HEK293 (cell line): ENCODE measurements at regions not wholly inside any gene's neighbourhood (a gene's known extent, or its start where the extent isn't known, plus 50 kb on each side); places are given as distances from the start of the nearest gene placed in this dataset.

Source experiments
- CTCF ChIA-PET: fragments of 350-600 bp; formaldehyde crosslinking; extraction: SDS; loops from one replicate; lab custom pipeline; 2021; ENCODE audit warnings: antibody characterized with exemption; lab: Yijun Ruan, JAX
- POLR2A ChIA-PET: fragments of 300-600 bp; formaldehyde crosslinking; extraction: SDS; loops from one replicate; lab custom pipeline; 2020; ENCODE audit warnings: antibody characterized with exemption, inconsistent platforms; lab: Yijun Ruan, JAX
- H3K27ac ChIP-seq: fragments of 200-500 bp; sonication (Bioruptor generic); 2 replicates; pipeline ENCODE4 v1.5.1; 2014; ENCODE audit warnings: low read depth, low read length, control low read depth, inconsistent platforms; ENCODE audit errors: extremely low read depth
- H3K36me3 ChIP-seq, 2 experiments: fragments of 200-500 bp in 1 of 2; sonication (Bioruptor generic) in 1 of 2; 1 replicate in 1 of 2; 2 replicates in 1 of 2; pipeline ENCODE4 v1.5.1; 2014 to 2017; ENCODE audit warnings: inconsistent platforms in 2 of 2, low read length in 2 of 2; ENCODE audit not compliant: control insufficient read depth in 2 of 2, insufficient read depth in 1 of 2
- H3K4me1 ChIP-seq: fragments of 200-500 bp; sonication (Bioruptor generic); 2 replicates; pipeline ENCODE4 v1.5.1; 2014; ENCODE audit warnings: mild to moderate bottlenecking, low read length, inconsistent platforms; ENCODE audit not compliant: control insufficient read depth, insufficient read depth
- H3K4me3 ChIP-seq: 2 replicates; pipeline ENCODE4 v1.5.1; 2011; ENCODE audit warnings: low read depth, mild to moderate bottlenecking, control low read depth, low read length, moderate library complexity
- H3K9me3 ChIP-seq: fragments of 200-500 bp; sonication (Bioruptor generic); 2 replicates; pipeline ENCODE4 v1.5.1; 2014; ENCODE audit warnings: low read depth, low read length, inconsistent platforms; ENCODE audit not compliant: control insufficient read depth, insufficient read depth
- GFI1B ChIP-seq: fragments of 450-650 bp; formaldehyde crosslinking; IDR thresholded peaks from 2 replicates; pipeline ENCODE4 v1.5.1; 2016; ENCODE audit warnings: missing biosample characterization, missing genetic modification characterization
- GLIS1 ChIP-seq: fragments of 450-650 bp; formaldehyde crosslinking; IDR thresholded peaks from 2 replicates; pipeline ENCODE4 v1.5.1; 2016; ENCODE audit warnings: missing biosample characterization, missing genetic modification characterization
- HIC1 ChIP-seq: fragments of 450-650 bp; formaldehyde crosslinking; IDR thresholded peaks from 2 replicates; pipeline ENCODE4 v1.5.1; 2016; ENCODE audit warnings: missing biosample characterization, missing genetic modification characterization
- KLF9 ChIP-seq: fragments of 450-650 bp; formaldehyde crosslinking; IDR thresholded peaks from 2 replicates; pipeline ENCODE4 v1.5.1; 2016; ENCODE audit warnings: missing biosample characterization, missing genetic modification characterization, low read depth
- MZF1 ChIP-seq: fragments of 450-650 bp; formaldehyde crosslinking; IDR thresholded peaks from 2 replicates; pipeline ENCODE4 v1.5.1; 2017; ENCODE audit warnings: missing biosample characterization, missing genetic modification characterization, borderline replicate concordance
- OVOL3 ChIP-seq: fragments of 450-650 bp; formaldehyde crosslinking; IDR thresholded peaks from 2 replicates; pipeline ENCODE4 v1.5.1; 2016; ENCODE audit warnings: missing biosample characterization, missing genetic modification characterization
- PBX3 ChIP-seq: sonication (generic); formaldehyde crosslinking; IDR thresholded peaks from 2 replicates; pipeline ENCODE4 v1.8.1; 2022; ENCODE audit warnings: mild to moderate bottlenecking, moderate library complexity, missing genetic modification reagents
- SCRT1 ChIP-seq: fragments of 450-650 bp; formaldehyde crosslinking; IDR thresholded peaks from 2 replicates; pipeline ENCODE4 v1.5.1; 2016; ENCODE audit warnings: missing biosample characterization, missing genetic modification characterization, borderline replicate concordance
- SCRT2 ChIP-seq: fragments of 450-650 bp; formaldehyde crosslinking; IDR thresholded peaks from 2 replicates; pipeline ENCODE4 v1.5.1; 2016; ENCODE audit warnings: missing biosample characterization, missing genetic modification characterization
- ZBTB17 ChIP-seq: fragments of 450-650 bp; formaldehyde crosslinking; IDR thresholded peaks from 2 replicates; pipeline ENCODE4 v1.5.1; 2016; ENCODE audit warnings: missing biosample characterization, missing genetic modification characterization
- ZBTB21 ChIP-seq: fragments of 450-650 bp; formaldehyde crosslinking; IDR thresholded peaks from 2 replicates; pipeline ENCODE4 v1.5.1; 2017; ENCODE audit warnings: missing biosample characterization, missing genetic modification characterization
- ZNF157 ChIP-seq: fragments of 450-650 bp; formaldehyde crosslinking; IDR thresholded peaks from 2 replicates; pipeline ENCODE4 v1.5.1; 2016; ENCODE audit warnings: missing biosample characterization, missing genetic modification characterization
- ZNF174 ChIP-seq: fragments of 450-650 bp; formaldehyde crosslinking; IDR thresholded peaks from 2 replicates; pipeline ENCODE4 v1.5.0; 2017; ENCODE audit warnings: missing biosample characterization, mild to moderate bottlenecking, missing genetic modification characterization
- ZNF274 ChIP-seq, 2 experiments: fragments of 200-500 bp in 1 of 2; fragments of 450-650 bp in 1 of 2; sonication (Bioruptor generic) in 1 of 2; formaldehyde crosslinking in 1 of 2; IDR thresholded peaks; 2 replicates each; pipeline versions ENCODE4 v1.5.1 to v1.6.1; 2014 to 2016; ENCODE audit warnings: borderline replicate concordance in 1 of 2, inconsistent platforms in 1 of 2, low read length in 1 of 2, missing biosample characterization in 1 of 2, missing genetic modification characterization in 1 of 2
- ZNF391 ChIP-seq: fragments of 450-650 bp; formaldehyde crosslinking; IDR thresholded peaks from 2 replicates; pipeline ENCODE4 v1.5.1; 2016; ENCODE audit warnings: low read depth, missing biosample characterization, missing genetic modification characterization, borderline replicate concordance
- ZNF571 ChIP-seq: fragments of 450-650 bp; formaldehyde crosslinking; IDR thresholded peaks from 2 replicates; pipeline ENCODE4 v1.5.0; 2017; ENCODE audit warnings: missing biosample characterization, missing genetic modification characterization
- ZNF626 ChIP-seq: fragments of 450-650 bp; sonication (Bioruptor Pico); formaldehyde crosslinking; IDR thresholded peaks from 2 replicates; pipeline ENCODE4 v1.5.1; 2018; ENCODE audit warnings: missing biosample characterization, missing genetic modification characterization, inconsistent platforms
- ZNF677 ChIP-seq: fragments of 450-650 bp; IDR thresholded peaks from 2 replicates; pipeline ENCODE4 v1.5.0; 2018; ENCODE audit warnings: missing biosample characterization, mild to moderate bottlenecking, missing genetic modification characterization, moderate library complexity
- ZNF747 ChIP-seq: fragments of 450-650 bp; formaldehyde crosslinking; IDR thresholded peaks from 2 replicates; pipeline ENCODE4 v1.5.1; 2016; ENCODE audit warnings: missing biosample characterization, missing genetic modification characterization
- ZNF777 ChIP-seq: fragments of 450-650 bp; formaldehyde crosslinking; IDR thresholded peaks from 2 replicates; pipeline ENCODE4 v1.5.1; 2017; ENCODE audit warnings: missing biosample characterization, missing genetic modification characterization, borderline replicate concordance
- ZSCAN18 ChIP-seq: fragments of 450-650 bp; formaldehyde crosslinking; IDR thresholded peaks from 2 replicates; pipeline ENCODE4 v1.5.1; 2016; ENCODE audit warnings: missing biosample characterization, missing genetic modification characterization
- ZXDB ChIP-seq: fragments of 450-650 bp; formaldehyde crosslinking; IDR thresholded peaks from 2 replicates; pipeline ENCODE4 v1.5.1; 2016; ENCODE audit warnings: missing biosample characterization, missing genetic modification characterization
- TF ChIP-seq, protein P1 (sequence below): fragments of 450-650 bp; formaldehyde crosslinking; IDR thresholded peaks from 2 replicates; pipeline ENCODE4 v1.5.1; 2016; ENCODE audit warnings: missing biosample characterization, missing genetic modification characterization
- TF ChIP-seq, protein P2 (sequence below): fragments of 450-650 bp; formaldehyde crosslinking; IDR thresholded peaks from 2 replicates; pipeline ENCODE4 v1.5.1; 2016; ENCODE audit warnings: missing biosample characterization, missing genetic modification characterization
- TF ChIP-seq, protein P3 (sequence below): fragments of 450-650 bp; formaldehyde crosslinking; IDR thresholded peaks from 2 replicates; pipeline ENCODE4 v1.5.1; 2016; ENCODE audit warnings: missing biosample characterization, missing genetic modification characterization

DNA sequence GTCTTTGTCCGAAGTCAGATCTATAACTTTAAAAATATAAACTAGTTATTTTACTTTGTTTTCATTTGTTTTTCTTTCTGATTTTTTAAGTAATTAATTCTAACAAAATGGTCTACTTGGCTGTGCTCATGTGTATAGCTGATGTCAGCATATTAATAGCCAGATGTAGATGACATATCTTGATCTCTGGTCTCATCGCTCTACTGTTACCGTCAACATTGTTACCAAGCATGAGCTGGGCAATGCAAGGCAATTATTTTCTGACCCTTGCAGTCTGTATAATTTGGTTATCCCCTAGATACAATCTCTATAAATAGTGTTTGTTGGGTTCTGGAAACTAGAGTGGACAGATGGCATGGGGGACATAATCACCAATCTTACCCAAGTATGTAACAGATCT is 151.6 kb upstream of the PTPRK start:
- H3K4me3 ChIP-seq: no peak overlapping the region
- POLR2A ChIA-PET: interaction anchor here (0.6 kb wide), 1 partner anchor 496 kb away, joined by 4 read pairs; no protein-coding TSS in a partner anchor
- TF ChIP-seq ZBTB17 (tag by site-specific recombination): no peak
- no peak for TF ChIP-seq ZXDB (tag by site-specific recombination)
- TF ChIP-seq SCRT1 (tag by site-specific recombination): no peak
- no peak for TF ChIP-seq ZNF747 (tag by site-specific recombination)
- TF ChIP-seq OVOL3: no peak
- TF ChIP-seq HIC1: no peak
- no peak for TF ChIP-seq ZBTB21 (tag by site-specific recombination)
- TF ChIP-seq GFI1B (tag by site-specific recombination): no peak
- TF ChIP-seq MZF1 (tag by site-specific recombination): no peak
- no peak for TF ChIP-seq SCRT2 (tag by site-specific recombination)
- TF ChIP-seq, protein P1, sequence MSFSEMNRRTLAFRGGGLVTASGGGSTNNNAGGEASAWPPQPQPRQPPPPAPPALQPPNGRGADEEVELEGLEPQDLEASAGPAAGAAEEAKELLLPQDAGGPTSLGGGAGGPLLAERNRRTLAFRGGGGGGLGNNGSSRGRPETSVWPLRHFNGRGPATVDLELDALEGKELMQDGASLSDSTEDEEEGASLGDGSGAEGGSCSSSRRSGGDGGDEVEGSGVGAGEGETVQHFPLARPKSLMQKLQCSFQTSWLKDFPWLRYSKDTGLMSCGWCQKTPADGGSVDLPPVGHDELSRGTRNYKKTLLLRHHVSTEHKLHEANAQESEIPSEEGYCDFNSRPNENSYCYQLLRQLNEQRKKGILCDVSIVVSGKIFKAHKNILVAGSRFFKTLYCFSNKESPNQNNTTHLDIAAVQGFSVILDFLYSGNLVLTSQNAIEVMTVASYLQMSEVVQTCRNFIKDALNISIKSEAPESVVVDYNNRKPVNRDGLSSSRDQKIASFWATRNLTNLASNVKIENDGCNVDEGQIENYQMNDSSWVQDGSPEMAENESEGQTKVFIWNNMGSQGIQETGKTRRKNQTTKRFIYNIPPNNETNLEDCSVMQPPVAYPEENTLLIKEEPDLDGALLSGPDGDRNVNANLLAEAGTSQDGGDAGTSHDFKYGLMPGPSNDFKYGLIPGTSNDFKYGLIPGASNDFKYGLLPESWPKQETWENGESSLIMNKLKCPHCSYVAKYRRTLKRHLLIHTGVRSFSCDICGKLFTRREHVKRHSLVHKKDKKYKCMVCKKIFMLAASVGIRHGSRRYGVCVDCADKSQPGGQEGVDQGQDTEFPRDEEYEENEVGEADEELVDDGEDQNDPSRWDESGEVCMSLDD (tag by site-specific recombination): no peak
- TF ChIP-seq PBX3 (CRISPR knock-in tag): no peak
- no peak for TF ChIP-seq ZNF626 (tag by site-specific recombination)
- no peaks in the 10 kb centered on the region for H3K9me3 ChIP-seq
- H3K36me3 ChIP-seq: no peaks in the 10 kb centered on the region
- CTCF ChIA-PET: interaction anchor here (0.9 kb wide), 1 partner anchor 18 kb away, joined by 3 read pairs; no protein-coding TSS in a partner anchor
- H3K27ac ChIP-seq: no peak overlapping the region
- no peaks in the 10 kb centered on the region for H3K4me1 ChIP-seq

DNA sequence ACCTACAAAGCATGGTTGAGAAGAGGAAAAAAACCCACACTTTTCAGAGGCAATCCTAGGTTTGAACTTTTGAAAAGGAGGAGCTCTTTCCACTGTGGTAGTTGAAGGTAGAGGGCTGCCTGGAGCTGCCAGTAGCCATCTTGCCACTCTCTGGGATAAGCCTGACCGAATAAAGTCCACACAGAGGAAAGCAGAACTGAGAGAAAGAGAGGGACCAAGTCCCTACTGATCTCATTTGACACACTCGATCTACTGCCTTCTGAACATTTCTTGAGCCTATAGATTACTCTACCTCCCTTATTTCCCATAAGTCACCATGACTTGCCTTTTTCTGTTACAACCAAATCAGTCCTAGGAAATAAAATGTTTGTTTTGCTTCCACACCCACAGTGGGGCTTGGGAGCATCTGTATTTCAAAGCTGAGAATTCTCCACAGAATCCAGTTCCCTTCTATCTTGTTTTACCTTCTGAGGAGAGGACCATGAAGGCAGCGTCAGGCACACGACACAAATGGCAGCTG is 147.0 kb upstream of the PTPRK start:
- POLR2A ChIA-PET: no interaction called here
- H3K36me3 ChIP-seq: no peaks in the 10 kb centered on the region
- H3K4me1 ChIP-seq: no peaks in the 10 kb centered on the region
- CTCF ChIA-PET: no interaction called here
- H3K4me3 ChIP-seq: no peak overlapping the region
- no peaks in the 10 kb centered on the region for H3K9me3 ChIP-seq
- H3K27ac ChIP-seq: no peak overlapping the region
- TF ChIP-seq ZNF274 (IDR thresholded peaks at IDR 0.05; ENCODE audit: low read length) (no peak), ZNF274 (tag by site-specific recombination; IDR thresholded peaks at IDR 0.05; ENCODE audit: borderline replicate concordance) (no peak), ZSCAN18 (tag by site-specific recombination) (no peak), ZNF777 (no peak), GLIS1 (tag by site-specific recombination) (no peak), ZNF157 (tag by site-specific recombination) (no peak), SCRT2 (tag by site-specific recombination) (no peak), ZNF391 (no peak), ZNF677 (tag by site-specific recombination) (no peak), ZNF174 (no peak), KLF9 (tag by site-specific recombination) (no peak), ZNF571 (tag by site-specific recombination) (no peak)
- TF ChIP-seq, protein P2, sequence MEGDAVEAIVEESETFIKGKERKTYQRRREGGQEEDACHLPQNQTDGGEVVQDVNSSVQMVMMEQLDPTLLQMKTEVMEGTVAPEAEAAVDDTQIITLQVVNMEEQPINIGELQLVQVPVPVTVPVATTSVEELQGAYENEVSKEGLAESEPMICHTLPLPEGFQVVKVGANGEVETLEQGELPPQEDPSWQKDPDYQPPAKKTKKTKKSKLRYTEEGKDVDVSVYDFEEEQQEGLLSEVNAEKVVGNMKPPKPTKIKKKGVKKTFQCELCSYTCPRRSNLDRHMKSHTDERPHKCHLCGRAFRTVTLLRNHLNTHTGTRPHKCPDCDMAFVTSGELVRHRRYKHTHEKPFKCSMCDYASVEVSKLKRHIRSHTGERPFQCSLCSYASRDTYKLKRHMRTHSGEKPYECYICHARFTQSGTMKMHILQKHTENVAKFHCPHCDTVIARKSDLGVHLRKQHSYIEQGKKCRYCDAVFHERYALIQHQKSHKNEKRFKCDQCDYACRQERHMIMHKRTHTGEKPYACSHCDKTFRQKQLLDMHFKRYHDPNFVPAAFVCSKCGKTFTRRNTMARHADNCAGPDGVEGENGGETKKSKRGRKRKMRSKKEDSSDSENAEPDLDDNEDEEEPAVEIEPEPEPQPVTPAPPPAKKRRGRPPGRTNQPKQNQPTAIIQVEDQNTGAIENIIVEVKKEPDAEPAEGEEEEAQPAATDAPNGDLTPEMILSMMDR (tag by site-specific recombination): no peak
- TF ChIP-seq, protein P3, sequence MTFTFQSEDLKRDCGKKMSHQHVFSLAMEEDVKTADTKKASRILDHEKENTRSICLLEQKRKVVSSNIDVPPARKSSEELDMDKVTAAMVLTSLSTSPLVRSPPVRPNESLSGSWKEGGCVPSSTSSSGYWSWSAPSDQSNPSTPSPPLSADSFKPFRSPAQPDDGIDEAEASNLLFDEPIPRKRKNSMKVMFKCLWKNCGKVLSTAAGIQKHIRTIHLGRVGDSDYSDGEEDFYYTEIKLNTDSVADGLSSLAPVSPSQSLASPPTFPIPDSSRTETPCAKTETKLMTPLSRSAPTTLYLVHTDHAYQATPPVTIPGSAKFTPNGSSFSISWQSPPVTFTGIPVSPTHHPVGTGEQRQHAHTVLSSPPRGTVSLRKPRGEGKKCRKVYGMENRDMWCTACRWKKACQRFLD (tag by site-specific recombination): no peak
